ENCODE measurements at regions not wholly inside any gene's neighbourhood (a gene's known extent, or its start where the extent isn't known, plus 50 kb on each side); places are given as distances from the start of the nearest gene placed in this dataset.

DNA sequence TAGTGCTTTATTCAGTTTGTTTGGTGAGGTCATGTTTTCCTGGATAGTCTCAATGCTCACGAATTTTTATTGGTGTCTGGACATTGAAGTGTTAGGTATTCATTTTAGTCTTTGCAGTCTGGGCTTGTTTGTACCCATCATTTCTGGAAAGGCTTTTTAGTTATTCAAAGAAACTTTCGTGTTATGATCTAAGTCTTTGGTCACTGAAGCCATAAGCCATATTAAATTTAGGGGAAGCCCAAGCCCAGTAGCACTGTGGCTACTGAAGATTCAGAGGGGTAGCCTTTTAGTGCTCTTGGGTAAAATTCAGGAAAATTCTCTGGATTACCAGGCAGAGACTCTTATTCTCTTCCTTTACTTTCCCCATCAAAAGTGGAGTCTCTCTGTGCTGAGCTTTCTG is 56.2 kb upstream of the PEX5L start:
- DNase-seq (ENCODE audit: low spot score) = no peak

DNA sequence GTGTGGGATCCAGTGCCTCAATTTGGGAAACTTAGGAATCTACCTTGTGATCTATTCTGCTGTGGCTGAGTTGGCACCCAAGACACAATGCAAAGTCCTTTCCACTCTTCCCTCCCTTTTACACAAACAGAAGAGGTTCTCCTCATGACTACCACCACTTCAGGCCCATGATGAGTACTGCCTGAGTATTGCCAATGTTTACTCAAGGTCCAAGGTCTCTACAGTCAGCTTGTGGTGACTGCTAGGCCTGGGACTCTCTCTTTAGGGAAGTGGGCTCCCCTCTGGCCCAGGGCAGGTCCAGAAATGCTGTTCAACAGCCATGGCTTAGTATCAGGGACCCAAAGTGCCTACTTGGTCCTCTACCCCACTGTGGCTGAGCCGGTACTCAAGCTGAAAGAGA is 56.8 kb upstream of the PEX5L start:
- DNase-seq (ENCODE audit: low spot score) = no peak

DNA sequence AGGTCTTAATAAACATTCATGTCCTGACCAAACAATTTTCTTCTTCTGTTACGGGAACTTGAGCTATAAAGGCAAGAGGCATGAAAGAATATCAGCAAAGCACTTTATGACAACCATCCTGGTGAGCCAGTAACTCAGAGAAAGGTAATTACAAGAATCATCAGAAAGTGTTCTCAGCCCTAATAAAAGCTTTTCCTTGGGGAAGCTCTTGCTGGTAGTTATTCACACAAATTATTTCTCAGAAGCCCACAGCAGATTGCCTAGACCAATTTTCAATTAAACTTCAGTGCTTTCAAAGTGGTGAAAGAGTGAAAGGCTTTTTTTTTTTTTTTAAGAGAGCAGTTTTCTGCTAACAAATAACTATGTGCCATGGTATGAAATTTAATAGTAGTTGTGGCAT is 60.9 kb upstream of the PEX5L start:
- DNase-seq (ENCODE audit: low spot score) = no peak

DNA sequence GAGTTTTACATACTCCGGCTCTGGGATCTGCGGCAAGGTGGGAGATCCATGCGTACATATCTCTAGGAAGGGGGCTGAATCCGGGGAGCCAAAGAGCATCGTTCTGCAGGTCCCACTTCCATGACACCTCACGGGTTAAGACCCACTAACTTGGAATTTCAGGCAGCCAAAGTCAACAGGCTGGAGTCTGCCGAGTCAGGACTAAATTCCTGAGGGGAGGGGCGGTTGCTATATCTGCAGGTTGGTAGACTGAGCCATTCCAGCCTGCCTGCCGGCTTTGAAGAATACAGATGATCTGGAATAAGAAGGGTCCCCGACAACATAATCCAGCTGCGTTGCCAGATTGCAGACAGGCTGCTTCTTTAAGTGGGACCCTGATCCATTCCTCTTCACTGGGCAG is 65.4 kb upstream of the PEX5L start:
- DNase-seq (ENCODE audit: low spot score) = no peak

DNA sequence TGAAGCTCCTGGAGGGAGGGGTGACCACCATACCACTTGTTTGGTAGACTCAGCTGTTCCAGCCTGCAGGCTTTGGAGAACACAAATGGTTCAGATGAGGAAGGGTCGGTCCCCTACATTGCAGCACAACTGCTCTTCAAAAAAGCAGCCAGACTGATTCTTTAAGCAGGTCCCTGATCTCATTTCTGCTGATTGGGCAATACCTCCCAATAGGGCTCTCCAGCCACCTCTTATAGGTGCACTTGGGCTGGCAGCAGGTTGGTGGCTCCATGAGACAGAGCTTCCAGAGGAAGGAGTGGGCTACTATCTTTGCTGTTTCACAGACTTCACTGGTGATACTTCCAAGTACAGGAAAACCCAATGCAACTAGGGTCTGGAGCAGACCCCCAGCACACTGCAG is 65.9 kb upstream of the PEX5L start:
- no peak for DNase-seq (ENCODE audit: low spot score)

DNA sequence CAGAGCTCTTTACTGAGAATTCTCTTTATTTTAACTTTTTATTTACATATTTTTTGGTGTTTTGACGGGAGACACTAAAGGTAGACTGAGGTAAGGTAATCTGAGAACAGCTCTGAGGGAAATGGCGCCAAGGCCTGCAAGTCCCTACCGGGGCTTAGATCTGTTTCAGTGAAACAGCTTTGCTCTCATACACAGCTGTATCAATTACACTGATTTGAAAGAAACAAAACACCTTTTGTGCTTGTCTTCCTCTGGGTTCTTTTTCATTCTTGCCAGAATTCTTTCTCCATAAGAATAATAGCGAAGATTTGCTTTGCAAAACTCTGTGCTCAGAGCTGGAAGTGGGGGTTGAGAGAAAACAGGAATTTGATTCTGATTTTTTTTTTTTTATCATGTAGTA is 79.5 kb upstream of the PEX5L start:
- no peak for DNase-seq (ENCODE audit: low spot score)

DNA sequence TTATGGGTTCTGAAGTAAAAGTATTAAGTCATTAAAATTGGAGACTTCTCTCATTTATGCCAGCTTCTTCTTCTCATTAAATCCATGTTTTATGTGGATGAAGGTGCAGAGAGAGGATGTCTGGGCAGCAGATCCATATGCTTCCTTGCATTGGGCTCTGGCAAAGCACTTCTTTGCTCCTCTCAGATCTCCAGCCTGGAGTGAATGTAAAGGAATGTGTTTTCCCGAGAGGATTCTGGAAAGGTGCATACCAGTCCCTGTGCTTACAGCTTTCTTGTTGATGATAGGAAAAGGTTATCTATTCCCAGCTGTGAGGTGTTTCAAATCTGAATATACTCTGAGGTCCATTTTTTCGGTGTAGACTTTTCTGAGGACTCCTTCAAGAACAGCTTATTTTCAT is 79.9 kb upstream of the PEX5L start:
- DNase-seq (ENCODE audit: low spot score) = no peak

DNA sequence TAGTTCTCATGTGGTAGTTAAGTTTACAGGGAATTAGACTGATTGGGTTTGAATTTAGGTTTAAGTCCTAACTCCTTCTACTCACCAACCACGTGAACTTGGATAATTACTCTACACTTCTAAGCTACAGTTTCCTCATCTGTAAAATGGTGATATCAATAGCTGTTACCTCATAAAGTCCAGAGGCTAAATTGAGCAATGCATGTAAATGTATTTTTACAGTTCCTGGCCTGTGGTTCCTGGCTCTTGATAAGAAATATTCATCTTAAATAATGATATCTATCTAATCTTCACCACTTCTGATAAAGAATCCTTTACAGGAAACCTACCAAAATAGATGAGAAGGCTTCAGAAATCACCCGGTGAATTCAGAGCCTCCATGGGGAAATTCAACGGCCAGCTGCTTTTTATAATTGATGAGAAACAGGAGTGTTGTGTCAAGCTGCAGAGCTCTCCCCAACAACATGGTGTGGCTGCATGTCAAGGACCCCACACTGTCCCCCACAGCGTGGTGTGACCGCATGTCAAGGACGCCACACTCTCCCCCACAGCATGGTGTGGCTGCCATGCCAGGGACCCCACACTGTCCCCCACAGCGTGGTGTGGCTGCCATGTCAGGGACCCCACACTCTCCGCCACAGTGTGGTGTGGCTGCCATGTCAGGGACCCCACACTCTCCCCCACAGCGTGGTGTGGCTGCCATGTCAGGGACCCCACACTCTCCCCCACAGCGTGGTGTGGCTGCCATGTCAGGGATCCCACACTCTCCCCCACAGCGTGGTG is 80.8 kb upstream of the PEX5L start:
- DNase-seq (ENCODE audit: low spot score) = no peak

DNA sequence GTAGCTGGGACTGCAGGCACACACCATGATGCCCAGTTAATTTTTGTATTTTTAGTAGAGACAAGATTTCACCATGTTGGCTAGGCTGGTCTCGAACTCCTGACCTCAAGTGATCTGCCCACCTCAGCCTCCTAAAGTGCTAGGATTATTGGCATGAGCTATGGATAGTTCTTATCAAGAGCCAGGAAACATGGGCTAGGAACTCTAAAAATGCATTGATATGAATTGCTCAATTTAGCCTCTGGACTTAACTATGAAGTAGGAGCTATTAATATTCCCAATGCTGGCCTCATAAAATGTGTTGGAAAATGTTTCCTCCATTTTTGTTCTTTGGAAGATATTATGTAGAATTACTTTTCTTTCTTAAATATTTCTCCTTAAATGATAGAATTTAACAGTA is 82.8 kb upstream of the PEX5L start:
- DNase-seq (ENCODE audit: low spot score) = no peak

DNA sequence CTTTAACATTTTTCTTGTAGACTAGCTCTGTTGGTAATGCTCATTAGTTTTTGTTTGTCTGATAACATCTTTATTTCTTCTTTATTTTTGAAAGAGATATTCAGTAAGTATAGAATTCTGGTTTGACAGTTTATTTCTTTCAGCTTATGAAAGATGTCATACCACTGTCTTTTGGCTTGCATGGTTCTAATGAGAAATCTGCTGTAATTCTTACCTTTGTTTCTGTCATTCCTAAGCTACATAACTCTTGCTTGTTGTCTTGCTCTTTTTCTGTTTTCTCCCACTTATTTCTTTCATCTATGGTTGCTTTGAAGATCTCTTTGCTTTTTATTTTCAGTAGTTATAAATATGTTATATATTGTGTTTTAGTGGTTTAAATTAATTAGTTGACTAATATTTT is 87.2 kb upstream of the PEX5L start:
- DNase-seq (ENCODE audit: low spot score) = no peak

DNA sequence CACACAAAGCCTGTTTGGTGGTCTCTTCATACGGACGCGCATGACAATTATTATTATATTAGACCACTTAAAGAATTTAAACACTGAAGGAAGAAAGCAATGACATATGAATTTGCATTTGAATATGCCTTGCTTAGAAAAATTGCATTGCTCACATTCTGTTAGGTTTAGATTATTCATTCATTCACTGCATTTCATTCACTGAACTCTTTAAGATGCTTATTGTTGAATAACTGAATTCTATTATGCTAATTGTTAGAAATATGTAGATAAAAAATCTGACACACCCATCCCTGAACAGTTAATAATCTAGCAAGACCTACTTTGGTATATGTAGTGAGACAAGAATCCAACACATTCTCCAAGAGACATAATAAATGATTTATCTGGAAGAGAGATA is 94.4 kb upstream of the PEX5L start:
- no peak for DNase-seq (ENCODE audit: low spot score)

DNA sequence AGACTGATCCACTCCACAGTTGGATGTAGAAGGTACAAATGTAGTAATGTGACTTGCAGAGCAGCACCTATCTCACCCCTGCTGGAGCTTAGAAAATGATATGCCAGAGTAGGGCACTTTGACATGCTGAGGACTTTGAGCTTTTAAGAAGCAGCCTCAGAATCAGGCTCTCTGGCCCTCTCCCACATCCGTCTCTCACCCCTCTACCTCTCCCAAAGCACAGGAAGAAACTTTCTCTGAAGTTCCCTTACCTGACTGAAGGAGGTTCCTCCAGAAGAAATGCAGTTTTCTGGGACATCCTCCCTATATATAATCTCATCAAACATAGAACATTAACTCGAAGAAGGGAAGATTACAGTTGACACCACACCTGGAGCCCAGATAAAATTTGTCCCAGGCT is 98.4 kb upstream of the PEX5L start:
- no peak for DNase-seq (ENCODE audit: low spot score)

DNA sequence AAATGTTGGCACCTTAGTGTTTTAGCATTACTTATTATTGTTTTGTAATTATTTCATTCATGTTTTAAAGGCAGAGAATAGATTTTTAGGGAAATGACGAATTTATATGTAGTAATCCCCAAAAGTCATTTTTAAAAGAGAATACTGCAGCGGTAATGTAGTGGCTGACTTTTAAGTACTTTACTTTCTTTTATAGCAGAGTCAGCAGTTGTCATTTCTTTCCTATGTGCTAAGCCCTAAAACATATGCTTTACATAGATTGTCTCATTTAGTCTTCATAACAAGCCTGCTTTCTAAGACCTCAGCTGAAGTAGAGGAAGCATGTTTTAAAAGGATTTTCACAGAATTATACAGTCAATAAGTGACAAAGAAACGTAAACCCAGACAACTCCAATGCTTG is 102.1 kb upstream of the PEX5L start:
- DNase-seq (ENCODE audit: low spot score) = no peak

DNA sequence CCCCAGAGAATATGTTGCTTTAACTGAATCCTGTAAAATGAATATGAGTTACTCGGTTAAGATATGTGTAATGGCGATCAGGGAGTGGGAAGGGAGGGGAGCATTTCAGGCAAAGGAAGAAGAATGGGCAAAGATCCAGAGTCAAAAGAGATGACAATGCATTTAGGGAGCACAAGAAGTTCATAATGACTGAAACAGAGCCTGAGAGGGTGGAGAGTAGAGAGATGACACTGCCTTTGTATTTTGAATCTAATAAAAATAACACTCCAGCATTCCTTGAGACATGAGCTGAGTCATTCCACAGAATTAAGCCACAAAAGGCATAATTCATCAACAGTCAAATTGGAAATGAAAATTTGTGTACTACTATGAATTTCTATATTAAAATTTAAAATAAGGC is 105.3 kb upstream of the PEX5L start:
- no peak for DNase-seq (ENCODE audit: low spot score)

DNA sequence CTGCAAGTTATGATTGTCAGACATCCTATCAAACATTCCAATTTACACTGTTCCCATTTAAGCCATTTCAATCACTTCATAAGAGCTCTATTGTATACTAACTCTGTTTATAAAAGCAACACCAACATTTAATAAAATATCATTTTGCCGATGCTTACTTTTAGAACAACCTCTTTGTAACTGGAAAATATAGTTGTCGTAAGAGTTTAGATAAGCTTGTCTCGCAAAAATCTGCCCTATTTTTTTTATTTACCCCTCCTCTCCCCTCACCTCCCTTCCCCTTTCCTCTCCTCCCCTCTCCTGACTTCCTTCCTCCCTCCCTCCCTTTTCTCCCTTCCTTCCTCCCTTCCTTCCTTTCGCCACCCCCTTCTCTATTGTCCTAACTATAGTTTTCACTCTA is 105.7 kb upstream of the PEX5L start:
- DNase-seq (ENCODE audit: low spot score) = no peak

DNA sequence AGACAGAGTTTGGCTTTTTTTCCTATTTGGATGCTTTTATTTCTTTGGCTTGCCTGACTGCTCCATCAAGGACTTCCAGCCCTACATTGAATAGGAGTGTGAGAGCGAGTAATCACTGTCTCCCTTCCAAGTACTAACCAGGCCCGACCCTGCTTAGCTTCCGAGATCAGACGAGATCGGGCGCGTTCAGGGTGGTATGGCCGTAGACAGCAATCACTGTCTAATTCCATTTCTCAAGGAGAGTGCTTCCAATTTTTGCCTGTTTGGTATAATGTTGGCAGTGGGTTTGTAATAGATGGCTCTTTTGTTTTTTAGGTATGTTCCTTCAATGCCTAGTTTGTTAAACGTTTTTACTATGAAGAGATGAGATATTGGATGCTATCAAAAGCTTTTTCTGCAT is 125.0 kb upstream of the PEX5L start:
- DNase-seq (ENCODE audit: low spot score) = no peak

DNA sequence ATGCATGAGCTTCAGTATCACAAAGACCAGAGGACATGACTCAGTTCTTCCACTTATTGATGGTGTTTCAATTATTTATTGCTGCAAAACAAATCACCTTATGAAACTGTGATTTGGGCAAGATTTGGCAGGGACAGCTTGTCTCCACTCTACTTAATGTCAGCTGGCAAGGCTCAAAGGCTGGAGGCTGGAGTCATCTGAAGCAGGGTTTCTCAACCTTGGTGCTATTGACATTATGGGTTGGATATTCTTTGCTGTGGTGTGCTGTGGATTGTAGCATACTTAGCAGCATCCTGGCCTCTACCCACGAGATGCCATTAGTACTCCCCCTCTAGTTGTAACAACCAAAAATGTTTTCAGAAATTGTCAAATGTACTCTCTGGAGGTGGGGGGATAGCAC is 138.8 kb upstream of the PEX5L start:
- no peak for DNase-seq (ENCODE audit: low spot score)

DNA sequence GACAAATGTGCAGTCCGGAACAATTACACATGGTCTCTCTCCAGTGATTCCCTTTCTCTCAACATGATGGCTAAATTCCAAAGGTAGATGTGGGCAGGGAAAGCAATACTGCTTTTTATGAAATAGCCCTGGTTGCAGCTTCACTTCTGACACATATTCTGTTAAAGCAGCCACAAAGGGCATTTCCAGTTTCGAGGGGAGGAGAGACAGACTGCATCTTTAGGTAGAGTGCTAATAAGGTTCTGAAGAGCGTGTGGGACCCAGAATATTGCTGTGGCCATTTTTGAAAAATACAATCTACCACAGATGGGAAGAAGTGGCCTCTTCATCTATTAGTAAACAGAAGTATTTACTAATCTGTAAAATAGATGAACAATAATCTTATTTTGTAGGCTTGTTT is 139.3 kb upstream of the PEX5L start:
- DNase-seq (ENCODE audit: low spot score) = no peak

DNA sequence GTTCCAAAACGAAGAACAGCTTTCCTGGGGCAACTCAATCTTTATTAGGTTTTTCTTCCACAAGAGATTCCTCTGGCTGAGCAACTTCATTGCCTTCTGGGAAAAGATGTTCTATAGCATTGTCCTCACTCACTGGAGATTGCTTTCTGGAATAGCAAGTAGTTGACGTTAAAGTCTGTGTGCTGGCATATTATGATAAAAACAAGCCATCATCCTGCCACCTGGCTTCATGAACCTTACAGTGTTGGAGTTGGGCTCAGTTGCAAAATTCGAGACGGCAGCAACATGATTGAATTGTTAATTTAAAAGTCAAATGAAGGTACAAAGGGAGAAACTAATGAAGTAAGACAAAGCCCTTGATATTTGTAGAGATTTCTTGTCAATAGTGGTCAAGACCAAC is 140.5 kb upstream of the PEX5L start:
- DNase-seq (ENCODE audit: low spot score) = no peak

DNA sequence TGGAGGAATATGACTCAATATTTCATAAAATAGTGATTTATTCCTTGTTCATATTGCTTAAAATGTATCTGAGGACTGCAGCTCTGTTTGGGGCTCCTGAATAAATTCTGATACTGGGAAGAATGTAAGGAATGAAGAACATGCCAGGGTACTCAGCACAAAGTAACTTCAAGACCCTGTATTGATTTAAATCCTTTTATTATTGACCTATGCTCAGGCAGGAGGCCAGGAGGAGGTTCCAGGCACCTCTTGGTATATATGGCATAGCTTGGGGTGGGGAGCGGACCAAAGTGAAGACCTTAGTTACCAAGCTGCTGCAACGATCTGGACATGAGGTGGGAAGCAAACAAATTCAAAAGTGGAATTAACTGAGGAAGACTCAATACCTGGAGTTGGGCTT is 142.8 kb upstream of the PEX5L start:
- no peak for DNase-seq (ENCODE audit: low spot score)

DNA sequence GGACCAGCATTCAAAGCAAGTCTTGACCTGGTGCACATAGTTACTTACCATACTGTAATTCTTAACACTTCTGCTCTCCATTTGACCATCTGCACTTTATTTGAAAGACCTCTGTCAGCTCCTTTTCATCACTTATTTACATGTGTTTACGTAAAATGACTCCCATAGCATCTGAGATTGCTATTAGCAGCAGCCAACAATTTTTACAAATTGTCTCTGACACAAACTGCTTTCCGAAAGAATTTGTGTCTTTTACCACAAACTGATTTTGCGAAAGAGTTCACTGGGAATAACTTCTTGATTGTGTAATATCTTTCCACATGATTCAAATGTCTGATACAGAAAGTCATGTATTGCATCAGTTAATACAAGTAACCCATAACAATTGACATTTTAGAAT is 144.1 kb upstream of the PEX5L start:
- no peak for DNase-seq (ENCODE audit: low spot score)

DNA sequence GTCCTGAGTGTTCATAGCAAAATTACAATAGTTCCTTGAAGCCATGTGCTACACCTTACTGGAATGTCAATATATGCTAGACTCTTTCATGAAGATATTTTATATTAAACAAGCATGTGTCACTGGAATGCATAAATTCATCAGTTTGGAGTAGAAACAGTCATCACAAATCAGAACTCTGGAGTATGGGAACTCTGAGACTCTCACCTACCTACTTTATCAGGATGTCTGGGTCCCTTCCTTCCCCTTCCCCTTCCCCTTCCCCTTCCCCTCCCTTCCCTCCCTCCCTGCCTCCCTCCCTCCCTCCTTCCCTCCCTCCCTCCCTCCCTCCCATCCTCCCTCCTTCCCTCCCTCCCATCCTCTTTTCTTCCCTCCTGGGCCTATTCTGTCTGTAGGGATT is 144.7 kb upstream of the PEX5L start:
- no peak for DNase-seq (ENCODE audit: low spot score)

DNA sequence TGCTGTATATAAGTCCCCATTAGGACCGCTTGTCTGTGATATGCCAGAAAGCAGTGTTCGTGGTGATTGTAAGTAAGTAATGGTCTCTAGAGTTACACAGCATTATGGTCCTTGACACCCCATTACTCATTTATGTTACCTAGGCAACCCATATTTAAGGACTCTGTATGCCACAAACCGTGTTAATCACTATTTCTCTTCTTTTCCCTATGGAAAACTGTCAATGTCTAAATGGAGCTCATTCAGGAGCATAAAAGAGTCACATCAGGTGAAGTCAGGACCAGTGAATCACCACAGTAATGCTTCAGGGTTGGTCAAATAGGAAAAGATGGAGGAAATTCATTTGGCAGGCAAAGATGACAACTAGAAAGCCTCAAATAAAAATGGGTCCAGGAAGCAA is 146.6 kb upstream of the PEX5L start:
- no peak for DNase-seq (ENCODE audit: low spot score)

DNA sequence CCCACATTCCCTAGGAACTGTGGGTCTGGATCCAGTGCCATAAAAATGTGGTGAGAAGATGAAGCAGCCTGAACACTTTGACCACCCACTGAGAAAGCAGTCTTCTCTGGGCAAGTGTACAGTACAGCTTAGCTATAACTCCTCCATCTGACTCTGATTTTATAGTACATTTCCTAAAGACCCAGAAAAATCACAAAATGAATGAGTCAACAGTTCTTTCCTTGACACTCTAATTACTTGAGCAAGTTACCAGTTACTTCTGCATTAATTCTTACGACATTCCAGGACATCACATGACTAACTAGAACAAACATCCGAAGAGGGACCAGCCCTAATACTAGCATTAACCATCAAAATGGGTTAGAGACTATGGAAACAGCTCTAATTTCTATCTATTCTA is 148.1 kb upstream of the PEX5L start:
- DNase-seq (ENCODE audit: low spot score) = no peak

DNA sequence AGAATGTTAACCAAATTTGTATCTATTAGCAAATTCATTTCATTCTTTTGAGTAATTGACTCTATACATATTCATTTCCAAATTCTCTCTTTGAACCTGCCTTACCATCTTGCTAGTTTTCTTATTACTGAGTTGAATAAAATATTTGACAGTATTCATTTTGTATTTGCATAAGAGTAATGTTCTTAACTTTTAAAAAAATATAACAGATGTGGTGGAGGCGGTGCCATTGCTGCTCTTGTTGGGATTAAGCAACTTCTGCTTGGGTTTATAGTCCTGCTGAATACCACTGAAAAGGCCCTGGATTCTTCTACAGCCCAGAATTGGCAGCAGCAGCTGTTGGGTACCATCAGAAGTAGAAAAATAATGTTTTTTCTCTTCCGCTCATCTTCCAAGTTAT is 148.9 kb upstream of the PEX5L start:
- no peak for DNase-seq (ENCODE audit: low spot score)
